Inferior parietal cortex (tissue), 1 donor: ENCODE measurements at regions not wholly inside any gene's neighbourhood (a gene's known extent, or its start where the extent isn't known, plus 50 kb on each side); places are given as distances from the start of the nearest gene placed in this dataset.

ENCODE experiments used
- DNase-seq: peaks from one replicate; pipeline ENCODE4 v3.0.0-alpha.2; 2016; ENCODE audit errors: extremely low spot score

DNA sequence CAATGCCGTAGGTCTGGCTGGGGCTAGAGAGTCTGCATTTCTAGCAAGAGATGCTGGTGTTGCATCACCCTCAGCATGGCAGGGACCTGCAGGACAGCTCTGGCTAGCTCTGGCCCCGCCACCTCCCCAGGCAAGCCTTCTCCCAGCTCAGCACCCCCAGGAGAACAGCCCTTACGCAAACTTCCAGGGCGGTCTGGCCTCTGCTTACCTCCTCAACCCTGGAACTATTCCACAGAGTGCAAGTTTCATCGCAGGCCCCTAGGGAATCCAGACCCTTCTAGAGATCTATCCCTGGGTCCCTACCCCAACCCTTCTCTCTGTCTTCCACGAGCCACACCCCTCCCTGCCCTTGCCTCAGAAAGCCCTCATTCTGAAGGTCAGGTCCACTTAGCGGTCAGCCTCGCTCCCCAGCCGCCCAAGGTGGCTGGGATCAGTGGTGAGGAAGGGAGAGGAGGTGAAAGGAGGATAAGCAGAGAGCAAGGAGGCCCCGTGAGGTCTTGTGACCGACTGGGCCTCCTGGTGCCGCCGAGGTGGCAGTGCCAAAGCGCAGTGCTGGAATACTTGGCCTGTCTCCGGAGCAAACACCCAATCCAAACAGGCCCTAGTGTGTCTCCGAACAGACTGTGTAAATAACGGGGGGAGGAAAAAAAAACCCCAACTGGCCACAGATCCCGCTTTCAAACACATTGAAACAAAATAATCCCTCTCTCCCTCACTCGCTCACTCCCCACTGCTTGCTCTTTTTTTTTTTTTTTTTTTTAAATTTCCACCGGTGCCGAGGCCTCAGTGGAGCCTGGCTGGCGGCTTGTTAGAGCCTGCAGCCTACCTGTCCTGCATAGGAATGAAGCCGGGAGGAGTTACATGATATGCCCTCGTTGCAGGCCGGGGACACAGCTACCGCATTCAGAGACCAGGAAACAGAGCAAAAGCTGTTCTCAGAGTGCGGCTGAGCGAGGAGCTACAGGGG is 380.9 kb downstream of the SOX9 start:
- no peak for DNase-seq

DNA sequence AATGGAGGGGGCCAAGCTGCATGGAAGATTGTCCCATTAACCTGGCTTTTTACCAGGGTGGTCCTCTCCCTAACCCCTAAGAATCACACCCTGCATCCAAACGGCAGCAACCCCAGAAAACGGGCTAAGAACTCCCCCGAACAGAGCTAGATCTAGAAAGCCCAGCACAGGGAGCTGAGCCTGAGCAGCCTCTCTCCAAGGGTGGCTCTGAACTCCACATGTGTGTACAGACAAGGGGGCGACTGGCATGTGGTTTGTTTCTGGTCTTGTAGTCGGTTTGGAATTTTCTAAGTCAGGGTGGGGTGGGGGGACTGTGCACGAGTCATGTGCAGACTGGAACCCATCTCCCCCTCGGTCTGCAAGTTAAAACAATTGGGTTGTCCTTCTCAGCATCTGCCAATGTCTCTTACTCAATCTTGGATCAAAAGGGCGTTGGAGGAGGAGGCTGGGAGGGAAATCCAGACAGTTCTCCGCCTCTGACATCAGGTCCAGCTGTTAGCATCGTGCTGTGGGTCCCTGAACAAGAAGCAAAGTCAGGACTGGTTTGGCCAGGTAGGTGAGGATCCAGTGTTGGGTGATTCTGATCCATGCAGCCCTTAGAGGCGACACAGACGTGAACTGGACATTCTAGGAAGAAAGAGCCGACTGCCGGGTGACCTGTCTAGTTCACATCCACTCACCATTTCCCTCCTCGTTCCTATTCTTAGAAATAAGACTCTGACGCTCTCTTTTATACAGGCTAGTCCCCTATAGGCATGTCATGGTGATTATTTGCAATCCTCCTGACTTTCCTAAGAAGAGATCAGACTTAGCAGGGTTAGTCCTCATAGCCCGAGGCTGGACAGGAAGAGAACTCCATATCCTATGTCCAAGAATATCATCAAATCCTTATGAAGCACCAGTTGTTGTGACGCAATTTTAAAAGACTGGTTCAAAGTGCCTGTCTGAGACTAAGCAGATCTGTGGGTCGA is 381.8 kb downstream of the SOX9 start:
- DNase-seq = no peak

DNA sequence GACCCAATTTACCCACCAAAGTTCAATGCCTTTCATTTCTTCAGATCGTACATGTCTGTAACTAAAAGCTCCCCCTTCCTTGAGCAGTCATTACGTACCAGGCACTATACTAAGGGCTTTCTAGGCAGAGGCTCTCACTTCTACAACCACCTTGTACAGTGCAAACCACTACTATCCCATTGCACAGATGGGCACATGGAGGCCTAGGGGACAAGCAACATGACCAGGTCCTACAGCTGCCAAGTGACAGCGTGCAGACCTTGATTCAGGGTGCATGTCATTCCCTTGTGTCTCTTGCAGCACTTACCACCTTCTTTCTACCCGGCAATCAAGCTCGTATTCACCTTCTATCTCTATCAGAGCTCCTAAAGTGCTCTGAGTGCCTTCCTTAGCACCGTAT is 382.7 kb downstream of the SOX9 start:
- no peak for DNase-seq

DNA sequence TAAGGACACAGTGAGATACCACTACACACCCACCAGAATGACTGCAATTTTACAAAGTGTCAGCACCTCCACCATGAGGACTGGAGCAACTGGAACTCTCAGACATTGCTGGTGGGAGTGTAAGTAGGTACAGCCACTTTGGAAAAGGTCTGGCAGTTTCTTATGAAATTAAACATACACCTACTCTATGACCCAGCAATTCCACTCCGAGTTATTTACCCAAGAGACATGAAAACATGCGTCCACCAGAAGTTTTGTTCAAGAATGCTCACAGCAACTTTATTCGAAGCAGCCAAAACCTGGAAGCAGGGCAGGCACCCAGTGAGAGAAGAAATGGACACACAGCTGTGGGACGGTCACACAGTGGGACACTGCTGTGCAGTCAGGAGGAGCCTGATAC is 384.0 kb downstream of the SOX9 start:
- no peak for DNase-seq

DNA sequence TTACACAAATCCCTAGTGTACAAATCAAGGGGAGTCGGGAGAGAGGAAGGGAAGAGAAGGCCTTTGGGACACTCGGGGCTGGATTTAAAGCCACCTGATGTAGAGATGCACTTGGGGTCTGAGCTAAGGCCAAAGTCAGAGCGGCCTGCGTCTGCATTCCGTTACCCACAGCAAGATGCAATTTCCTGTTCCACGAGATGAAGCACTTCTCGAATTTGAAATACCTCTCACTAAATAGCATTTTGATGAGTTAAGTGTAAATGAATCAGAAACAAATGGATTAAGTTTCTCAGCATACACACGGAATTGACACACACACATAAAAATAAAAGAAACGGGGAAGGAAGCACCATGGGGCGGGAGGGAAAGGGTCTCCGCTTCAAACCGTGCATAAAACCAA is 386.0 kb downstream of the SOX9 start:
- DNase-seq = no peak

DNA sequence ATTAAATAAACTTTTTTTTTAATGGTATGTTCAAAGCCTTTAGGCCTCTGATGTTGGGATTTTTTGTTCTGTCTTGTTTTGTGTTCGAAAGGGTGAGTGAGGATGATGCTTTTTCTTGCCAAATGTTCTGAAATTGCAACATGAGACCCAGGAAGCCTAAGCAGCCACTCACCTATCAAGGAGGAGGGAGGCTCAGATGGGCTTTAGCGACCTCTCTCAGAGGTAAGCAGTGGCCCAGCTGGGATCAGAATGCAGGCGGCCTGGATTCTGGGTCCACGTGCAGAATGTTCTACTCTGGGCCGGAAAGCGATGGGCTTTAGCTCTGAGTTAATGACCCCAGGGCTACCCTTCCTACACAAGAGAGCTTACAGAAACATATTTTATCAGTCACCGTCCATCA is 386.6 kb downstream of the SOX9 start:
- DNase-seq = no peak

DNA sequence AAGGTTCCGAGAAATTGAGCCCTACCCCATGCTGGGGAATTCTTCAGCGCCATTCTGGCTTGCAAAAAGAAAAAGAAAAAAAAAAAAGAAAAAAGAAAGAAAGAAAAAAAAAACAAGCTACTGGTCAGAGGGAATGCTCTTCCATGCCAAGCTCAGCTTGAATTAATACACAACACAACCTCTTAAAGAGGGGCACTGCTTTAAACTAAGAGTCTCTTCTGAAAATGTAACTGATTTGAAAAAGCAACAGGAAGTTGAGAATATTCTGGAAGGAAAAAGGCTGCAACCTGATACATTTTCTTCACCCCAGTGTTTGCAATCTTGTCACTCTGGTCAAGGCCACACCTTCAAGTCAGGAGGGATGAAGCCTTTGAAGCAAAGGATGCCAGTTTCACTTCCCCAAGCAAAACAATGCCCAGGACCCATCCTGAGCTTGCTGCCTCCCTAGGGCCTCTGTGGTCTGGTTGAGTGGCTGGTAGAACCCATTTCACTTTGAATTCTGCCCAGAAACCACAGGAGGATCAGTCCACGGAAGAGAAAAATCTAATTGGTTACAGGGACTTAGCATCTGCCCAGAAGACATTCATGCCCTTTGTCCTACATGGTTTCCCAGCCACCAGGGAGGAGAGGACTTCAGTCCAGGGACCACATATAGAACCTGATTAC is 389.7 kb downstream of the SOX9 start:
- no peak for DNase-seq

DNA sequence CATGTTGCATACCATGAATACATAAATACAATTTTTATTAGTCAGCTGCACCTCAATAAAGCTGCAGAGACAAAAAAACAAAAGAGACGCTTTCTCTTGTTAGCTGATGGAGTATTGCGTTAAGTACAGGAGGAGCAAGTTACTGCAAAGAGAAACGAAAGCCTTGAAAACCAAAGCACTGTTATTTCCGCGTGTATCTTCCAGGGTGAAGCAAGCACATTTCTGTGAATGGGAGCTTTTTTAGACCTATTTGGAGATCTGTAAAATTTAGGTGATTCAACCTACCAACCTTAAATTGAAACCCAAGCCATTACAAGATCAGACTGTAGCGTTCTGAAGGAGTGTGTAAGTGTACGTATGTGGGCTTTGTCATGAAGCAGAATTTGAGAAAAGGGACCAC is 390.4 kb downstream of the SOX9 start:
- DNase-seq = no peak

DNA sequence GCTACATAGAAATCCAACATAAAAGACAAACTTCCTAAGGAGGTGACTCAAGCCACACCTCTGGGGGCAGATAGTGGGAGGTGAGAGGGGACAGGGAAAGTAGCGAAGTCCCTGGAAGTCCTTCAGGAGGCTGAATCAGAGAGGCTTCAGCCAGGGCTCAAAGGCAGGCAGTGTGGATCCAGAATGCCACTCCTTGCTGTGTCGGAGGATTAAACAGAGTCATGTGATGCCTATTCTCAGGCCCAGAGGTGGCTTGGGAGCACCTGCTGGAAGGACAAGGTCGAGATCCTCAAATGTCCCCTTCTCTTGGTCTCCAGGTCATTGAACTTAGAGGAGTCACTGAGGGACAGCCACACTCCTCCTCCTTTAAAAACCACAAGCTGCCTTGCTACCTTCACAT is 391.1 kb downstream of the SOX9 start:
- no peak for DNase-seq

DNA sequence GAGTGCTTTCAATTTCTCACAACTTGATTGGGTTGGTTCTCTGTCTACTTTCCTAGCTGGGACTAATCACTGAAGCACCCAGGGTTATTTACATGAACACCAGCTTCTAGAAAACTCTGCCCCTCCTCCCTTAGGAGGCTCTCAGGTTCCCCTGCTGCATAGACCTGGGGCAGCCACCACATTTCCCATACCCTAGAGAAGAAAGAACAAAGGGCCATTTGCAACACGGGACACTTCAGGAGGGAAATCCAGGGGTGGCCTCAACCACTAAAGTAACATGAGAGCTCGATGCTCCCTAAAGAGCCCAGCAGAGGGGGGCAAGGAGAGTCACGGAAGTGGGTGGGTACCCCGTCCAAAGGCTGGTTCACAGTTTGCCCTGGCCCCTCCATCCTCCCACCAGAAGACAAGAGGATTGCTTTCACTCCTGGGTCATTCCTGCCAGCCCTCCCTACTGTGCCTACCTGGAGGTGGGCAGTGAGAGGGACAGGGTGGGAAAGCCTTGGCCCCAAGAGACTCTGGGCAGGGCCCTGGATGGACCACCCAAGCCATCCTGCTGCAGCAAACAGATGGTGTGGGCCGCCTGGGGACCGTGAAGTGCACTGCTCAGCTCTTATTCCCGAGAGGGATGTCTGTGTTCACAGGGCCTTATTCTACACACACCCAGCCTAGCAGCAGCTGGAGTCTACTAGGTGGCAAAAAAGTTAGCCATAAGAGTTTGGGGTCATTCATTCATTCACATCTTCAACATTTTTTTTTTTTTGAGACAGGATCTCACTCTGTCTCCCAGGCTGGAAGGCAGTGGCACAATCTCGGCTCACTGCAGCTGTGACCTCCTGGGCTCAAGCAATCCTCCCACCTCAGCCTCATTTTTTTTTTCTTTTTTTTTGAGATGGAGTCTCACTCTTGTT is 392.1 kb downstream of the SOX9 start:
- no peak for DNase-seq

DNA sequence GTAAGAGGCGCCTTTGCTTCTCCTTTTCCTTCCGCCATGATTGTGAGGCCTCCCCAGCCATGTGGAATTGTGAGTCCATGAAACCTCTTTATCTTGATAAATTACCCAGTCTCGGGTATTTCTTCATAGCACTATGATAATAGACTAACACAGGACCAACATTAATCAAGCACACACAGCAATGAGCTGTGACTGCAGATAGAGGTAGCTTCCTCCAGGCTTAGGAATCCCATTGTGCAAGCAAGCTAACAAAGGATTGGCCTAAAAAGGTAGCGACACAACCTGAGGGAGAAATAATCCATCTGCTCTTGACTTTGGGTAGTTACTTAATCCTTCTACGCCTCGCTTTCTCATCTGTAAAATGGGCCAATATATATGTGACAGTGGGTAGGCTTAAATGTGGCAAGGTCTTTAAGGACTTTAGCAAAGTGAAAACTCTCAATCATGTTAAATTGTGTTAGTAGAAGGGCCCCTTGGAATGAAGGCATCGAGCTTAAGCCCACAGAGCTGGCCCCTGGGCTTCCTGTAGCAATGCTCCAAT is 393.6 kb downstream of the SOX9 start:
- no peak for DNase-seq

DNA sequence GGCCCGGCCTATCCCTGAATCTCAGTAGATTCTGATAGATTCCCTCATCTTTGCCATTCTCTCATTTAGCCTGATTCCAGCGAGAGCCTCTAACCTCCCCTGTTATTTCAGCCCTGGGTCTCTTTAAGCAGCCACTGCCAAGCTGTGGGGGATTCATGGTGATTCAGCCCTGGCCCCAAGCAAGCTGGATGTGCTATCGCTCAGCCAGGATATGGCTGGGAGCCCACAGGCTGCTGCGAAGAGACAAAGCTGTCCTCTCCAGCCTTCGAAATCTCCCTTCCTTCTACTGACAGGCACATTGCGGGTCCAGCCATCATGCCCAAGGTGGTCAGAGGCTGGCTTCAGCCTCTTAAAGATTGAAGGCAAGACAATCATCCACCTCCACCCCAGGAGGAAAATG is 394.1 kb downstream of the SOX9 start:
- no peak for DNase-seq

DNA sequence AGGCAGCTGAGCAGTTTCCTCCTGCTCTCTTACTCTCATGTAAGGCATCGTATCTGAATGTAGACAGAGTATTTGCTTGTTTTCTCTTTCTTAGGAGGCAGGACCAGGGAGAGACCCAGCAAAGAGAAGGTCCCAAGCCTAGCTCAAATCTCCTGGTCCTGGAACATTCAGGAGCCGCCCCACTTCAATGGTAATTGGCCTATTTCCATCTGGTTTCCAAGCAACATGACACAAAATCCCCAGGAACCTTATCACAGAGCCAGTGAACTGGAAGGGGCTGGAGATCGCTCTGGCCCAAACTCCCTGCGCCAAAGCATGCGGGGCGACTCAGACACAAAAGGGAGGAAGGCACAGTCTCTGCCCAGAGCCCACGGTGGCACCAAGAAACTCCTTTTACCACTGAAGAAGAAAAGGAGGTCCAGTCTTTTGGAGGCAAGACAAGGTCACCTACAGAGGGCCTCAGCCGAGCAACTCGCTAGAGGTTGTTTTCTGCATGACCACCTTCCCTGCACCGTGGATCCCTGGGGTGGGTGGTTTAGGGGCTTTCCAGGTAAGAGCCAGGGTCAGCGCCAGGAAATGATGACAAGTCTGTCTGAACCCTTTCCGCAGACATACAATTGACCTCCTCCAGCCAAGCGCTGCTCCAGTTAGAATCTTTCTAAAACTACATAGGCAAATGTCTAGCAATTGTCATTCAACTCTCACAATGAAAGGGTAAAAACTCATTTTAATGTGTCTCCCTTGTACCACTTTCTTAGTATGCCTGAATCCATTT is 394.7 kb downstream of the SOX9 start:
- DNase-seq = no peak

DNA sequence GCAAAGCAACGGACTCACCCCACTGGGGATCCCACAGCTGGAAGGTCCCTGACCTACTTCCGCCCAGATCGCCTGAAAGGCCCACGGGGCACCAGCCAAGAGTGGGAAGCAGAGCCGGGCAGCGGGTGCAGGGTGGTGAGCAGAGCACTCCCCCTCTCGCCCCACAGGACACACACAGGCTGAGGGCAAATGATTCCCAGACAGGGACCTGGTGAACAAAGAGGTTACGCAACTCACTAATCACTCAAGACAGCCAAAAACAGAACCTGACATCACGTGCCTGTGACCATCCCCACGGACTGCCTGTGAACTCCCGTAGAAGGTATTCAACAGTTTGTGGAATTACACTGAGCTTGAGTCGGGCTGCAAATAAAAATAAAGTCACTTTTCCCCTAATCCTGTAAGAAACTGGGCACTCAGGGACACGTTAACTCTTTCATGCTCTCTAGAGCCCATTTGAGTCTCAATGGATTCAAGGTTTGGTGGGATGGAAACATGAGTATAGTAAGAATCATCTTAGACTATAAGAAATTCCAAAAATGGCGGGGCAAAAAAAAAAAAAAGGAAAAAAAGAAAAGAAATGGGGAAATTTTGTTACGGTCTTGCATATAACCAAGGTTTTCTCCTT is 396.1 kb downstream of the SOX9 start:
- DNase-seq = no peak

DNA sequence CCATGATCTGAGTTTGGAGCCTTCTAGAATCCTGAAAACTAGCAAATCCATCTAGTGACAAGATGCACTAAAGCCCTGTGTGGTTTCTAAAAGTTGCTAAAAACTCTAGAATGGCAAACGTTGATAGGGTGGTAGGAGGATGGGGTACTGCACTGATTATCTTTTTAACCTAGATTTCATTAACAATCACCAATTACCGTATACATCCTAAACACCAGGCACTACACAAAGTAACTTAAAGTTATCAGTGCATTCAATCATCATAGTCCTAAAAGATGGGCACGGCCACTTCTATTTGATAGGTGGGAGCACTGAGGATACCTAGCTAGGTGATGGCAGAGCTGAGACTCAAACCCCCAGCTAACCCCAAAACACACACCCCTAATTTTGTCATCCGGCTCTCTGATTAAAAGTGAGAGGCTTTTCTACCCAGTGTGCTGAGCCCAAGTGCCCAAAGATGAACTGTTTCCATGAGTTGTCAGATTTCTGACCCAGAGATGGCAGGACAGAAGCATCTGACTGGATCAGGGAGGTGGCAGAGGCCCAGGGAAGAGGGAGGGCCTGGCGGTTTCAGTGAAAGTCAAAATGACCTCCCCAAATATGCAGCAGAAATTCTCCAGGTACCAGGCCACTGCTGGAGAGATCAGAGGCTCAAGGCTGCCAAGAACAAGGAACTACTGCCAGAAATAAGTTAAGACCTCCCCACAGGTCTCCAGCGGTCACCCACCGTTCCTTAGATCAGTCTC is 396.8 kb downstream of the SOX9 start:
- no peak for DNase-seq

DNA sequence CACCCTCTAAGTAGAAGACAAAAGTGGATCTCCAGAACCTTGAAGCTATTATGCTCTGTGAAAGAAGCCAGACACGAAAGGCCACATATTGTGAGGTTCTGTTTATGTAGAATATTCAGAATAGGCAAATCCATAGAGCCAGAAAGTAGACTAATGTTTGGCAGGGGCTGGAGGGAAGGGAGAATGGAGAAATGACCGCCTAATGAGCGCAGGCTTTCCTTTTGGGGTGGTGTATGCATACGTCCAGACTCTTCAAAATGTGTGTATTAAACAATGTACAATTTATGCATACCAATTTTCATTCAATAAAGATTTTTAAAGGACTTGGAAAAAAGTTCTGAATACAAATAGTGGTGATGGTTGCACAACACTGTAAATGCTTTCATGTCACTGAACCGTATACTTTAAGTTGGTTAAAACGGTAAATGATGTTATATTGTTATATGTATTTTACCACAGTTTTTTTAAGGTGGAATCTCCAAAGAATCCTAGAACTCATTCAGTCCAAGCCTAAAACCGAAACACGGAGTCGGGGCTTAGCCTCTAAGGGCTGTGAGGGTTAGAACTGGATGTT is 397.4 kb downstream of the SOX9 start:
- no peak for DNase-seq

DNA sequence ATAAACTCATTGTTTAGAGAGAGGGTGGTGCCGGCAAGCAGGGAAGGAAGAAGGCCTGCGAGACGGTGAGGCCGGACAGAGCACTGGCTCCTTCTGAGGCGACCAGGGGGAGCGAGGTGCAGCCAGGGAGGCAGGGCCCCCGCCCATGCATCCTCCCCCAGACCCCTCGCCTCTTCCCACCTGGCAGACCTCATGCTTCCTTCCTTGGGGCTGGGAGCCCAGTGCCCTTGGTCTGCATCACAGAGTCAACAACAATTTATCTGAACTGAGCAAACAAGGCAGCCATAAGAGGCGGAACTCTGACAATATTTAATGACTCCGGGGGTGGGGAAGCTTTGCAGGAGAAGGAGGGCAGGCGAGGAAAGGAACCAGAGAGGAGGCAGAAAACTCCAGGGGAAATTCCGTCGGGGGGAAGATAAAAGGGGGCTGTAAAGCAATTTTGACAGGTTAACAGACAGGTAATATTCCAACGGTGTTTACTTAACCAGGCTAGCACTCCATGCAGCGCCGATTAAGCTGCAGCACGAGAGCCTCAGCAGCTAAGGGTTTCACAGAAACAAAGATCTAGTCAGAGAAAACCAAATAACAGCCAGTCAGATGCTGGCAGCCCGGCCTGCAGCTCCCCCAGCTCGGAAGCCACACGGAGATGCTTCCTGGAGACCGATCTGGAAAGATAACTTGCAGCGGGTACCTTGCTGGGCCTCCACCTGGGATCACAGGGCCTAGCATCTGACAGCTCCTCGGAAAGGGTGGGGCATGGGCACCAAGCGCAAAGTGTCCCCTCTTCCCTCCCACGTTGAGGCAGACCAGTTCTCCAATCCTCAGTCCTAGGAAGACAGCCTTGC is 398.2 kb downstream of the SOX9 start:
- DNase-seq = no peak

DNA sequence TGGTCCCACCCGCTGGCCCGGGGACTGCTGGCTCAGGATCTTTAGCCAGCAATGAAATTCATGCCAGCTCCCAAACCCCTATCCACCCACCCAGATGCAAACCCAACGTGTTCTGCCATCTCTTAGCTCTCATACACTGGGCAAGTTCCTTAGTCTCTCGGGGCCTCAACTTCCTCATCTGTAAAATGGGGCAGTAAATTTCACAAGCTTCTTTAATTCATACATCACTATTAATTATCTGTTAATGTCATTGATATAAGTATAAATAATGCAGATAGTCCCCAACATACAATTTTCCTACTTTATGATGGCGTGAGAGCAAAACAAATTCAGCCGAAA is 398.7 kb downstream of the SOX9 start:
- DNase-seq = no peak
